GM12891 (cell line): ENCODE measurements at regions not wholly inside any gene's neighbourhood (a gene's known extent, or its start where the extent isn't known, plus 50 kb on each side); places are given as distances from the start of the nearest gene placed in this dataset.

Experiments used
- DNase-seq: peaks from one replicate; pipeline ENCODE4 v3.0.0; 2011; ENCODE audit warnings: low spot score; ENCODE audit not compliant: insufficient read length
- FAIRE-seq: peaks from 2 replicates; lab custom pipeline; 2011; peaks lifted over from hg19 to GRCh38; lab: Jason Lieb, UNC
- PAX5 ChIP-seq: IDR thresholded peaks from 2 replicates; pipeline ENCODE4 v1.6.1; 2011; ENCODE audit warnings: low read length, moderate library complexity, mild to moderate bottlenecking; ENCODE audit not compliant: insufficient read depth, severe bottlenecking
- POLR2A ChIP-seq: IDR thresholded peaks from 2 replicates; pipeline ENCODE4 v1.6.1; 2011; ENCODE audit warnings: low read depth, low read length, control low read depth
- POLR2AphosphoS5 ChIP-seq: IDR thresholded peaks from 2 replicates; pipeline ENCODE4 v1.6.1; 2011; ENCODE audit warnings: low read depth, low read length, control low read depth
- POU2F2 ChIP-seq: IDR thresholded peaks from 2 replicates; pipeline ENCODE4 v1.6.1; 2011; ENCODE audit warnings: low read depth, mild to moderate bottlenecking, control low read depth, low read length, moderate library complexity
- SPI1 ChIP-seq: IDR thresholded peaks from 2 replicates; pipeline ENCODE4 v1.6.1; 2011; ENCODE audit warnings: low read depth, low read length, control low read depth
- TAF1 ChIP-seq: IDR thresholded peaks from 2 replicates; pipeline ENCODE4 v1.6.1; 2011; ENCODE audit warnings: low read depth, low read length, control low read depth

DNA sequence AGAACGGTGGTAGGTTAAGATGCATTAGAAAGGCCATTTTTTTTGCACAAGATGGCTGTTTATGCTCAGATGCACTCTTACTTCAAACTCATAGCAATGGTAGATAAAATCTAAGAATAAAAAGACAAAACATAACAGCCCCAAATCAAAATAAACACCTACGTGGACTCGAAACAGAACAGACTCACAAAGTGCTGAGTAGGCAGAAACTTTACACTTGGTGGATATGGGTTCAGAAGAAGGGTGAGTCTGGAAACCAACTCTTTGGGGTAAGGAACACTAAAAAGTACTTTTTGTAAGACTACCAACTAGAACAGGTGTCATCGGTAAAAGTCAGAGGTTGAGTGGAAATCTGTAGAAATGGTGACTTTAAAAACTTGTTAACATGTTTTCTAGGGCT, 468.2 kb downstream of the OTOL1 start:
- no peak for TF ChIP-seq POU2F2
- TF ChIP-seq POLR2A: no peak
- no peak for TF ChIP-seq PAX5
- no peak for TF ChIP-seq POLR2AphosphoS5
- no peak for TF ChIP-seq SPI1
- no peak for TF ChIP-seq TAF1
- no peak for FAIRE-seq
- DNase-seq: no peak

- FAIRE-seq (no peak), DNase-seq (no peak)
- TF ChIP-seq POU2F2 (no peak), POLR2AphosphoS5 (no peak), PAX5 (no peak), POLR2A (no peak), TAF1 (no peak), SPI1 (no peak)
These were observed 473.3 kb downstream of the OTOL1 start for GRCh38 chr3:161969867-161970266.

- no peak for FAIRE-seq
- TF ChIP-seq POLR2AphosphoS5 (no peak), POU2F2 (no peak), PAX5 (no peak), SPI1 (no peak), POLR2A (no peak), TAF1 (no peak)
- DNase-seq: no peak
These were observed 478.6 kb downstream of the OTOL1 start for GRCh38 chr3:161975201-161975600.

- FAIRE-seq: no peak
- DNase-seq: no peak
- TF ChIP-seq POU2F2 (no peak), POLR2A (no peak), PAX5 (no peak), POLR2AphosphoS5 (no peak), SPI1 (no peak), TAF1 (no peak)
These were observed 480.5 kb downstream of the OTOL1 start for GRCh38 chr3:161977063-161977462.

GRCh38 chr3:161977850-161978249, 481.2 kb downstream of the OTOL1 start:
- DNase-seq (no peak), FAIRE-seq (no peak)
- no peak for TF ChIP-seq POLR2A

- TF ChIP-seq POLR2AphosphoS5 (no peak), SPI1 (no peak), POU2F2 (no peak), PAX5 (no peak), POLR2A (no peak), TAF1 (no peak)
- FAIRE-seq: no peak
These were observed 491.3 kb downstream of the OTOL1 start for GRCh38 chr3:161987933-161988332.

GRCh38 chr3:161989012-161989411, 492.4 kb downstream of the OTOL1 start:
- no peak for FAIRE-seq

More at GRCh38 chr3:161987933-161988332, 491.3 kb downstream of the OTOL1 start:
- no peak for DNase-seq

DNA sequence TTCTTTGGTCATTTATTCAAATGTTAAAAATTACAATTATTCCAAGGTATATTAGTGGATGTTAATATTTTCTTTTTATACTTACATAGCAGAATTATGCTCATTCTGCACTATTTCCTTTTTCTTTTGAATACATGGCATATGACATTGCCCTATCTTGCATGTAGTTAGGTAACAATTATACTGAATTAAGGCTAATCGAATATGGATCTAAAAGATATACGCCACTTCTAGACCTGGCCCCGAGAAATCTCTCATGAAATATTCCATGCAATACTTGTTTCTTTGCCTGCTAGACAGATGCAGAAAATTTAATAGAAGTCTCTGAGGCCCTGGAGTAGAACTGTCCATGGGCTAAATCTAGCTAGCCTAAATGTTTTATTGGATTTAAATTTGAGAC, 493.4 kb downstream of the OTOL1 start:
- FAIRE-seq (no peak), DNase-seq (no peak)

More at GRCh38 chr3:161989012-161989411, 492.4 kb downstream of the OTOL1 start:
- TF ChIP-seq POU2F2 (no peak), TAF1 (no peak), POLR2A (no peak), POLR2AphosphoS5 (no peak), PAX5 (no peak), SPI1 (no peak)
- DNase-seq: no peak

GRCh38 chr3:161991901-161992540, 495.4 kb downstream of the OTOL1 start:
- FAIRE-seq (no peak), DNase-seq (no peak)
- TF ChIP-seq POU2F2 (no peak), PAX5 (no peak), TAF1 (no peak), POLR2A (no peak), POLR2AphosphoS5 (no peak), SPI1 (no peak)

More for the DNA sequence above, 493.4 kb downstream of the OTOL1 start:
- TF ChIP-seq PAX5 (no peak), TAF1 (no peak), POU2F2 (no peak), SPI1 (no peak), POLR2AphosphoS5 (no peak), POLR2A (no peak)

- no peak for DNase-seq
- FAIRE-seq: no peak
- no peak for TF ChIP-seq POLR2AphosphoS5
- no peak for TF ChIP-seq PAX5
- TF ChIP-seq TAF1: no peak
- no peak for TF ChIP-seq POLR2A
- TF ChIP-seq SPI1: no peak
- TF ChIP-seq POU2F2: no peak
These were observed 503.2 kb downstream of the OTOL1 start for GRCh38 chr3:161999846-162000245.

- no peak for DNase-seq
- no peak for FAIRE-seq
- no peak for TF ChIP-seq SPI1
- TF ChIP-seq POU2F2: no peak
- TF ChIP-seq TAF1: no peak
- TF ChIP-seq PAX5: no peak
- TF ChIP-seq POLR2A: no peak
- no peak for TF ChIP-seq POLR2AphosphoS5
These were observed 511.1 kb downstream of the OTOL1 start for GRCh38 chr3:162007722-162008121.
